Stimulated activated effector memory CD8-positive, alpha-beta T cell treated with anti-CD3 and anti-CD28 coated beads, Interleukin-12 subunit alpha, Interleukin-12 subunit beta, amount 100 ng/mL, for 72 hours (primary cell): ENCODE measurements at regions not wholly inside any gene's neighbourhood (a gene's known extent, or its start where the extent isn't known, plus 50 kb on each side); places are given as distances from the start of the nearest gene placed in this dataset.

Experiments used
- ATAC-seq: fragments of 150-1000 bp; cut with Tn5 transposase; 2 replicates; pipeline ENCODE4 v1.10.0; 2021
- DNase-seq, 2 donors: peaks; one replicate each; pipeline ENCODE4 v3.0.0; 2021 to 2022; ENCODE audit warnings: low spot score in 2 of 2
- H3K27ac Mint-ChIP-seq: one replicate; pipeline ENCODE4 v1.8.0; 2022; ENCODE audit warnings: mild to moderate bottlenecking, mixed read lengths
- H3K36me3 Mint-ChIP-seq: one replicate; pipeline ENCODE4 v1.8.0; 2022; ENCODE audit warnings: mild to moderate bottlenecking, mixed read lengths
- H3K4me1 Mint-ChIP-seq: one replicate; pipeline ENCODE4 v1.8.0; 2022; ENCODE audit warnings: mixed read lengths
- H3K4me3 Mint-ChIP-seq: one replicate; pipeline ENCODE4 v1.8.0; 2022; ENCODE audit warnings: mild to moderate bottlenecking, mixed read lengths
- H3K9me3 Mint-ChIP-seq: one replicate; pipeline ENCODE4 v1.8.0; 2022; ENCODE audit warnings: mixed read lengths

- DNase-seq (peak in 1 of 2 donors; percentile 7), ATAC-seq (no peak)
- H3K9me3 Mint-ChIP-seq, result no peaks in the 10 kb centered on the region
- H3K4me3 Mint-ChIP-seq, result no peak overlapping the region
- no peak overlapping the region for H3K27ac Mint-ChIP-seq
- peaks cover 6% of the 10 kb centered on the region for H3K4me1 Mint-ChIP-seq
- H3K36me3 Mint-ChIP-seq, result peaks cover 5% of the 10 kb centered on the region
Measured at GRCh38 chr1:58908561-58909560, 125.0 kb upstream of the JUN start.

- ATAC-seq, result no peak
Measured at GRCh38 chr1:58909914-58910681, 126.3 kb upstream of the JUN start.

GRCh38 chr1:58911841-58912499 is 128.1 kb upstream of the JUN start:
- Mint-ChIP-seq H3K36me3 (no peaks in the 10 kb centered on the region), H3K27ac (no peak overlapping the region), H3K4me3 (no peak overlapping the region), H3K4me1 (no peaks in the 10 kb centered on the region), H3K9me3 (peaks cover 3% of the 10 kb centered on the region)
- ATAC-seq, result no peak
- no peak for DNase-seq

More at GRCh38 chr1:58909914-58910681, 126.3 kb upstream of the JUN start:
- Mint-ChIP-seq H3K9me3 (peaks cover 3% of the 10 kb centered on the region), H3K27ac (no peak overlapping the region), H3K4me1 (peaks cover 1% of the 10 kb centered on the region), H3K36me3 (no peaks in the 10 kb centered on the region), H3K4me3 (no peak overlapping the region)
- DNase-seq, result peak in 1 of 2 donors; percentile 4

- H3K4me3 Mint-ChIP-seq, result no peak overlapping the region
- no peaks in the 10 kb centered on the region for H3K36me3 Mint-ChIP-seq
- H3K27ac Mint-ChIP-seq, result no peak overlapping the region
Measured at GRCh38 chr1:58914925-58915324, 131.1 kb upstream of the JUN start.

GRCh38 chr1:58917436-58917835 is 133.6 kb upstream of the JUN start:
- H3K4me1 Mint-ChIP-seq, result peaks cover 4% of the 10 kb centered on the region
- DNase-seq, result no peak
- H3K27ac Mint-ChIP-seq, result no peak overlapping the region
- no peak for ATAC-seq
- H3K4me3 Mint-ChIP-seq, result no peak overlapping the region
- H3K9me3 Mint-ChIP-seq, result peaks cover 3% of the 10 kb centered on the region
- no peaks in the 10 kb centered on the region for H3K36me3 Mint-ChIP-seq

More at GRCh38 chr1:58914925-58915324, 131.1 kb upstream of the JUN start:
- ATAC-seq (no peak), DNase-seq (no peak)
- Mint-ChIP-seq H3K4me1 (no peaks in the 10 kb centered on the region), H3K9me3 (peaks cover 3% of the 10 kb centered on the region)

GRCh38 chr1:58919226-58919958 is 135.5 kb upstream of the JUN start:
- DNase-seq (no peak), ATAC-seq (no peak)
- Mint-ChIP-seq H3K27ac (no peak overlapping the region), H3K9me3 (no peaks in the 10 kb centered on the region), H3K4me3 (no peak overlapping the region), H3K36me3 (no peaks in the 10 kb centered on the region), H3K4me1 (peaks cover 11% of the 10 kb centered on the region)

GRCh38 chr1:58919959-58920321 is 136.1 kb upstream of the JUN start:
- H3K4me3 Mint-ChIP-seq, result no peak overlapping the region
- peaks cover 11% of the 10 kb centered on the region for H3K4me1 Mint-ChIP-seq
- no peak for DNase-seq
- H3K9me3 Mint-ChIP-seq, result no peaks in the 10 kb centered on the region
- no peak for ATAC-seq
- H3K36me3 Mint-ChIP-seq, result no peaks in the 10 kb centered on the region
- H3K27ac Mint-ChIP-seq, result no peak overlapping the region

GRCh38 chr1:58921342-58921741 is 137.5 kb upstream of the JUN start:
- ATAC-seq, result no peak
- no peaks in the 10 kb centered on the region for H3K9me3 Mint-ChIP-seq
- peak in 1 of 2 donors; percentile 39 for DNase-seq
- H3K36me3 Mint-ChIP-seq, result no peaks in the 10 kb centered on the region
- H3K4me3 Mint-ChIP-seq, result no peak overlapping the region
- no peak overlapping the region for H3K27ac Mint-ChIP-seq
- peaks cover 11% of the 10 kb centered on the region for H3K4me1 Mint-ChIP-seq

- H3K4me3 Mint-ChIP-seq, result no peak overlapping the region
- H3K36me3 Mint-ChIP-seq, result no peaks in the 10 kb centered on the region
- ATAC-seq, result no peak
- peaks cover 11% of the 10 kb centered on the region for H3K4me1 Mint-ChIP-seq
- H3K9me3 Mint-ChIP-seq, result no peaks in the 10 kb centered on the region
- peak in 1 of 2 donors; percentile 38 for DNase-seq
- H3K27ac Mint-ChIP-seq, result peak overlapping the region; percentile 23
Measured at GRCh38 chr1:58921751-58922150, 137.9 kb upstream of the JUN start.

- Mint-ChIP-seq H3K4me1 (peaks cover 18% of the 10 kb centered on the region), H3K9me3 (no peaks in the 10 kb centered on the region), H3K4me3 (no peak overlapping the region), H3K27ac (peak overlapping the region; percentile 23), H3K36me3 (no peaks in the 10 kb centered on the region)
- ATAC-seq (peak; percentile 98), DNase-seq (peak; percentile 25 to 75)
Measured at GRCh38 chr1:58922302-58923089, 138.6 kb upstream of the JUN start.

GRCh38 chr1:58923090-58923470 is 139.2 kb upstream of the JUN start:
- H3K4me1 Mint-ChIP-seq, result peaks cover 20% of the 10 kb centered on the region
- no peaks in the 10 kb centered on the region for H3K36me3 Mint-ChIP-seq
- H3K27ac Mint-ChIP-seq, result peak overlapping the region; percentile 23
- no peak overlapping the region for H3K4me3 Mint-ChIP-seq
- peak in 1 of 2 donors; percentile 29 for DNase-seq
- H3K9me3 Mint-ChIP-seq, result no peaks in the 10 kb centered on the region
- ATAC-seq, result no peak

- no peak overlapping the region for H3K27ac Mint-ChIP-seq
- no peak for ATAC-seq
- H3K4me3 Mint-ChIP-seq, result no peak overlapping the region
- H3K36me3 Mint-ChIP-seq, result no peaks in the 10 kb centered on the region
- no peaks in the 10 kb centered on the region for H3K9me3 Mint-ChIP-seq
- H3K4me1 Mint-ChIP-seq, result peaks cover 20% of the 10 kb centered on the region
- DNase-seq, result no peak
Measured at GRCh38 chr1:58924016-58924565, 140.2 kb upstream of the JUN start.

- Mint-ChIP-seq H3K36me3 (no peaks in the 10 kb centered on the region), H3K9me3 (no peaks in the 10 kb centered on the region), H3K4me1 (peaks cover 27% of the 10 kb centered on the region), H3K27ac (no peak overlapping the region), H3K4me3 (no peak overlapping the region)
- ATAC-seq (no peak), DNase-seq (no peak)
Measured at GRCh38 chr1:58924821-58925220, 141.0 kb upstream of the JUN start.

- Mint-ChIP-seq H3K36me3 (no peaks in the 10 kb centered on the region), H3K9me3 (no peaks in the 10 kb centered on the region), H3K4me3 (no peak overlapping the region), H3K27ac (no peak overlapping the region), H3K4me1 (peaks cover 29% of the 10 kb centered on the region)
- peak in 1 of 2 donors; percentile 30 for DNase-seq
- no peak for ATAC-seq
Measured at GRCh38 chr1:58925247-58925646, 141.4 kb upstream of the JUN start.
